SK-N-SH treated with all-trans-retinoic acid at 6 μM for 48 hours (cell line): ENCODE measurements at regions not wholly inside any gene's neighbourhood (a gene's known extent, or its start where the extent isn't known, plus 50 kb on each side); places are given as distances from the start of the nearest gene placed in this dataset.

ENCODE experiments used
- ARNTL ChIP-seq: fragments of 450-650 bp; formaldehyde crosslinking; IDR thresholded peaks from 2 replicates; pipeline ENCODE4 v1.5.0; 2020; ENCODE audit warnings: low read depth, mild to moderate bottlenecking, moderate library complexity, borderline replicate concordance
- ESRRG ChIP-seq: fragments of 250-450 bp; sonication (Bioruptor Pico); IDR thresholded peaks from 2 replicates; pipeline ENCODE4 v1.6.1; 2021; ENCODE audit warnings: mild to moderate bottlenecking
- ISL1 ChIP-seq: fragments of 250-450 bp; sonication (Bioruptor Pico); IDR thresholded peaks from 2 replicates; pipeline ENCODE4 v2.1.2; 2022; ENCODE audit warnings: mild to moderate bottlenecking, moderate library complexity
- SNAI2 ChIP-seq: fragments of 250-450 bp; sonication (Bioruptor Pico); IDR thresholded peaks from 2 replicates; pipeline ENCODE4 v1.5.0; 2020; ENCODE audit warnings: mild to moderate bottlenecking, moderate library complexity
- TCF4 ChIP-seq: fragments of 250-450 bp; sonication (Bioruptor Pico); IDR thresholded peaks from 2 replicates; pipeline ENCODE4 v1.8.0; 2021; ENCODE audit warnings: mild to moderate bottlenecking, moderate library complexity, borderline replicate concordance
- ZFP3 ChIP-seq: fragments of 250-450 bp; sonication (Bioruptor Pico); IDR thresholded peaks from 2 replicates; pipeline ENCODE4 v1.5.0; 2020; ENCODE audit warnings: mild to moderate bottlenecking, moderate library complexity
- ZFP30 ChIP-seq: fragments of 450-650 bp; formaldehyde crosslinking; IDR thresholded peaks from 2 replicates; pipeline ENCODE4 v1.5.0; 2022; ENCODE audit warnings: mild to moderate bottlenecking, moderate library complexity
- TF ChIP-seq, protein P1 (sequence below): fragments of 250-450 bp; sonication (Bioruptor Pico); IDR thresholded peaks from 2 replicates; pipeline ENCODE4 v1.8.0; 2020; ENCODE audit warnings: mild to moderate bottlenecking, moderate library complexity, borderline replicate concordance
- TF ChIP-seq, protein P2 (sequence below): fragments of 250-450 bp; sonication (Bioruptor Pico); IDR thresholded peaks from 2 replicates; pipeline ENCODE4 v1.8.0; 2021; ENCODE audit warnings: low read depth, mild to moderate bottlenecking, moderate library complexity, borderline replicate concordance
- TF ChIP-seq, protein P3 (sequence below): fragments of 250-450 bp; sonication (Bioruptor Pico); IDR thresholded peaks from 2 replicates; pipeline ENCODE4 v1.5.1; 2020; ENCODE audit warnings: low read depth, mild to moderate bottlenecking, moderate library complexity

DNA sequence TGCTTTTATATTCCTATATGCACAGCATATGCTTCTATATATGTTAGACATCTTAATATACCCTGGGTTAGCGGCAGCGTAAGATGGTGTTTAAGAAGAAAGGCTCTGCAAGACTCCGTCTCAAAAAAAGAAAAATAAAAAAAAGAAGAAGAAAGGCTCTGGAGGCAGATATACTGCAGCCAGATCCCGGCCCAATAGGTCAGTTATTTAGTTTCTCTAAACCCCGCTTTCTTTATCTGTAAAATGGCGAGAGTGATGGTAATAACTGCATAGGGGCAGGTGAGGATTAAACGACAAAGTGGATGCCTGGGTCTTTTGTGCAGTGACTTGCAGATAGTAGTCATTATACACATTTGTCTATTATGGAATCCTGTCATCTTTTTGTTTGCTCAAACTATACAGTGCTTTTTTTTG is 115.2 kb downstream of the NAA11 start:
- TF ChIP-seq, protein P1, sequence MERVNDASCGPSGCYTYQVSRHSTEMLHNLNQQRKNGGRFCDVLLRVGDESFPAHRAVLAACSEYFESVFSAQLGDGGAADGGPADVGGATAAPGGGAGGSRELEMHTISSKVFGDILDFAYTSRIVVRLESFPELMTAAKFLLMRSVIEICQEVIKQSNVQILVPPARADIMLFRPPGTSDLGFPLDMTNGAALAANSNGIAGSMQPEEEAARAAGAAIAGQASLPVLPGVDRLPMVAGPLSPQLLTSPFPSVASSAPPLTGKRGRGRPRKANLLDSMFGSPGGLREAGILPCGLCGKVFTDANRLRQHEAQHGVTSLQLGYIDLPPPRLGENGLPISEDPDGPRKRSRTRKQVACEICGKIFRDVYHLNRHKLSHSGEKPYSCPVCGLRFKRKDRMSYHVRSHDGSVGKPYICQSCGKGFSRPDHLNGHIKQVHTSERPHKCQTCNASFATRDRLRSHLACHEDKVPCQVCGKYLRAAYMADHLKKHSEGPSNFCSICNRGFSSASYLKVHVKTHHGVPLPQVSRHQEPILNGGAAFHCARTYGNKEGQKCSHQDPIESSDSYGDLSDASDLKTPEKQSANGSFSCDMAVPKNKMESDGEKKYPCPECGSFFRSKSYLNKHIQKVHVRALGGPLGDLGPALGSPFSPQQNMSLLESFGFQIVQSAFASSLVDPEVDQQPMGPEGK (CRISPR knock-in tag): no peak
- TF ChIP-seq ZFP3 (no peak), ISL1 (no peak), TCF4 (CRISPR knock-in tag) (no peak), ZFP30 (CRISPR knock-in tag) (no peak), ARNTL (CRISPR knock-in tag) (no peak), ESRRG (no peak), SNAI2 (CRISPR knock-in tag) (no peak)
- TF ChIP-seq, protein P2, sequence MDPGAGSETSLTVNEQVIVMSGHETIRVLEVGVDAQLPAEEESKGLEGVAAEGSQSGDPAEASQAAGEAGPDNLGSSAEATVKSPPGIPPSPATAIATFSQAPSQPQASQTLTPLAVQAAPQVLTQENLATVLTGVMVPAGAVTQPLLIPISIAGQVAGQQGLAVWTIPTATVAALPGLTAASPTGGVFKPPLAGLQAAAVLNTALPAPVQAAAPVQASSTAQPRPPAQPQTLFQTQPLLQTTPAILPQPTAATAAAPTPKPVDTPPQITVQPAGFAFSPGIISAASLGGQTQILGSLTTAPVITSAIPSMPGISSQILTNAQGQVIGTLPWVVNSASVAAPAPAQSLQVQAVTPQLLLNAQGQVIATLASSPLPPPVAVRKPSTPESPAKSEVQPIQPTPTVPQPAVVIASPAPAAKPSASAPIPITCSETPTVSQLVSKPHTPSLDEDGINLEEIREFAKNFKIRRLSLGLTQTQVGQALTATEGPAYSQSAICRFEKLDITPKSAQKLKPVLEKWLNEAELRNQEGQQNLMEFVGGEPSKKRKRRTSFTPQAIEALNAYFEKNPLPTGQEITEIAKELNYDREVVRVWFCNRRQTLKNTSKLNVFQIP (CRISPR knock-in tag): no peak
- TF ChIP-seq, protein P3, sequence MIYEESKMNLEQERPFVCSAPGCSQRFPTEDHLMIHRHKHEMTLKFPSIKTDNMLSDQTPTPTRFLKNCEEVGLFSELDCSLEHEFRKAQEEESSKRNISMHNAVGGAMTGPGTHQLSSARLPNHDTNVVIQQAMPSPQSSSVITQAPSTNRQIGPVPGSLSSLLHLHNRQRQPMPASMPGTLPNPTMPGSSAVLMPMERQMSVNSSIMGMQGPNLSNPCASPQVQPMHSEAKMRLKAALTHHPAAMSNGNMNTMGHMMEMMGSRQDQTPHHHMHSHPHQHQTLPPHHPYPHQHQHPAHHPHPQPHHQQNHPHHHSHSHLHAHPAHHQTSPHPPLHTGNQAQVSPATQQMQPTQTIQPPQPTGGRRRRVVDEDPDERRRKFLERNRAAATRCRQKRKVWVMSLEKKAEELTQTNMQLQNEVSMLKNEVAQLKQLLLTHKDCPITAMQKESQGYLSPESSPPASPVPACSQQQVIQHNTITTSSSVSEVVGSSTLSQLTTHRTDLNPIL (CRISPR knock-in tag): no peak
